Right ventricle myocardium inferior (tissue), 1 donor: ENCODE measurements at regions not wholly inside any gene's neighbourhood (a gene's known extent, or its start where the extent isn't known, plus 50 kb on each side); places are given as distances from the start of the nearest gene placed in this dataset.
A peak's percentile ranks its signal among the peaks of the same experiment; 100 is the strongest.

Experiments used
- ATAC-seq: fragments of 200-7000 bp; cut with Tn5 transposase; one replicate; pipeline ENCODE4 v1.9.1; 2020; ENCODE audit warnings: mild to moderate bottlenecking, moderate library complexity
- DNase-seq: peaks from one replicate; pipeline ENCODE4 v3.0.0; 2021; ENCODE audit errors: missing footprints
- intact Hi-C: fragments of 100-400 bp; cut with DNase I; formaldehyde crosslinking; loops from one replicate; pipeline ENCODE4 v1.11.0; 2022
- donor health status: DM: no; HTN: yes; CAD: no; lungs with severe emphysema.

DNA sequence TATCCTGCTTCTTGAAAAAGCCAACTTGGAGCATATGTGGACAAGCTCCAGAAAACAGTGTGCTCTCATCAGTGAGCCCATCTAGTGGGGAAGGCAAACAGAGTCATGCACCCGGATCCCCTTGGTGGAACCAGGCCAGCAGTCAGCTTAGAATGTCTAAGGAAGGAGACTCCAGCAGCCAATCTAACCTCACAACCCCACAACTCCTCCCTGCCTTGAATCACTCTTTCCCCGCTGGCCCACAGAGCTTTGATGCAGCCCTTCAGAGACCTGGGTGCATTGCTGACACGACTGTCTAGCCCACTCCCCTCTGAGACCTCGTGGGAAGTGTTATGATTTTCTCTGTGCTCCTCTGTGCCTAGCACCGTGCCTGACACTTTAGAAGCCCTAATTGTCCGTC is 623.7 kb downstream of the BNC2 start:
- no peak for DNase-seq
- ATAC-seq: no peak
- intact Hi-C loops: no loop called here

DNA sequence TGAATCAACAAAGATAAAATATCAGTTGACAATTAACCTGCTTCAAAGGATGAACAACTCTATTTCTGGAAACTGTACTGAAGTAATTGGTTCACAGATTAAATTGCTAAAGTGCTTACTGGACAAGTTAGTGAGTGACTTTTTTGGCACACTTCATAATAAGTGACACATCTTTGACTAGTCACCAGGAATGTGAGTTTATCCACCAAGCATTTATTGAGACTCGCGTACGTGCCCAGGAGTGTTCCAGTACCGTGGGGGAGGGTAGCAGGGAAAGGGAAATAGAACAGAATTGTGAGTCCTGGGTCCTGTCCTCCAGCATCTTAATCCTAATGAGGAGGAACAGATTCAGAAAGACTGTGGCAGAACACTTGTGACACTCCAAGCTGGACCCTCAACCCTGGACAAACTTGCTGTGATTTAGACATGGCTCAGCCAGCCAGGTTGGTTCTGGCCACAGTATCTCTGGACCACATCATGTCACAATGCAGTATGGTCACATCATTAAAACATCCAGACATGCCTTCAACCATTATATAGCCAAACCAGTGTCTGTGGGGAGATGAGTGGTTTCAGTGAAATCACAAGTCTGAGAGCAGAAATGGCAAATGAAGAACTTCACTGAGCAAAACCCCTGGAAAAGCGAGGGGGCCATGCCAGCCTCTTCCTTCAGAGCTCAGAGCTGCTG is 623.1 kb downstream of the BNC2 start:
- no peak for DNase-seq
- intact Hi-C loops: no loop called here
- peak; percentile 51 for ATAC-seq

DNA sequence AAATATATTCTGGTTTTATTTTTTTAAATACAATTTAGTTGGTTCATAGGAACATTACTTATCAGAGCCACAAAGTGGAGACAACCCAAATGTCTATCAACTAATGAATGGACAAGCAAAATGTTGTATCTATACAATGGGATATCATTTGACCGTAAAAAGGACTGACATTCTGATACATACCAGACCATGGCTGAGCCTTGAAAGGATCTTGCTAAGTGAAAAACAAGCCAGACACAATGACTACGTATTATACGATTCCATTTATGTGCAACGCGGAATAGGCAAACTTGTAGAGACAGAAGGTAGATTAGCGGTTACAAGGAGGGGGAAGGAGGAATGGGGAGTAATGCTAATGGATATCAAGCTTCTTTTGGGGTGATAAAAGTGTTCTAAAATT is 621.6 kb downstream of the BNC2 start:
- ATAC-seq (no peak), DNase-seq (no peak)
- intact Hi-C loops: no loop called here

DNA sequence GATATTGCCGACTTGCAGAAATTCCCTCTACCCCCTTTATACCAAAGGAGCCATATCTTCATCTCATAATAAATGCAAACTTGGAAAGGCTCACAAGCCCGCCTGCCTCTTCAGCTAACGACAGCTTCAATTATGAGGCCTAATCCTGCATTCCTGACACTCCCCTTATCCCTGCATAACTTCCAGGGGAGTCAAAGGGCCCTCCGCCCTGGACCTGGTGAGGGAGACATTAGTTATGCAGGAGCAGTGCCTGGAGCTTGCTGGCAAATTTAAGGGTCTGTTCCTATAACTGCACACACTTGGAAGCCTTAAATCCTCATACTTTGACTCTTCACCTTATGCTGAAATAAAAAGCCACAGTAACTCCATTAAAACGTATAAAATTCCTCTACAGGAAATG is 617.9 kb downstream of the BNC2 start:
- intact Hi-C loops: no loop called here
- DNase-seq (no peak), ATAC-seq (no peak)

DNA sequence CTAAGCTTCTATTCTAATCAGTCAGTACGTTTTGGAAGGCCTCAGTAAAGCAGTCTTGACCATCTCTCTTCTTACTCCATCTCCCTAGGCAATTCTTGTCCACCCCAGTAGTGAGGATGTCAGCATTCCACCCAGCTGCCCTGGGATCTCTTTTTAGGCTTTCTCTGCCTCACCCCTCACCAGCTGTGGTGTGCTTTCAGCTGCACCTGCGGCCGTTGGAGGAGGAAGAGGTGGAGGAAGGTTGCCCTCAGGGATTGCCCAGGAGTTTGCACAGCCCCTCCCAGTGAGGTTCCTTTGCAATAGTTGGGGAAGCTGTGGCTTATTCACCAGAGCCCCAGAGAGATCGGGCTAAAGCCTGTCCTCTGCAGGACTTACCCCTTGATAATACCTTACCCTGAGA is 615.8 kb downstream of the BNC2 start:
- DNase-seq (no peak), ATAC-seq (no peak)
- intact Hi-C loops: no loop called here

DNA sequence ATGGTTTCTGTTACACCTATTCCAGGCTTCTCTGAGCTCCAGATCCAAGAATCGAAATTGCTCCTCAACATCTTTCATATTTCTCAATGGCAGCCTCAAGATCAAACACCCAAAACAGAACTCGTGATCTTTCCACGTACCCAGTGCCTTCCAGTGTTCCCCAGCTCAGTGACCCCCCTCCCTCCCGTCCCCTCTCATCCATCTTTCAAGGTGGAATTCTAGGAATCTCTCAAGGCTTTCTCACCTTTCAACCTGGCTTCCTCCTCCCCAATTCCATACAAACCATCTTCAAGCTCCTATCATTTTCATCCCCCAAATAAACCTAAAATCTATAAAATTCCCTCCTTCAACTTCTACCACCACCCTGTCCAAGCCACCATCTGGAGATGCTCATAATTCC is 615.3 kb downstream of the BNC2 start:
- intact Hi-C loops: no loop called here
- no peak for ATAC-seq
- no peak for DNase-seq

DNA sequence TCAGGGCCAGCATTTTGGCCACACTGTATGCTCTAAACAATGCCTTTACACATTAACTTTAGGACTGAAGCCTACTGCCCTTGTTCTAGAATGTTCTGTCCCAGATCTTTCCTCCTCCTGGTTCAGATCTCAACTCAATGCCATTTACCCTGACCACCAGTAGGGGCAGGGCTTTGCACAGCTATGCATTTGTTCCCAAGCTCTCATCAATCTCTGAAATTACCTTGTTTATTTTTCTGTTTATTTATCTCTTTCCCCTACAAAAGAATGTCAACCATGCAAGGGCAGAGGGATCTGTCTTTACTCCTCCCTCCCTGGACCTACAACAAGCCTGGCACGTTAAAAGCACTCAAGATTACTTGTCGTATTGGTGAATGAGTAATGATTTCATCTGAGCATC is 612.9 kb downstream of the BNC2 start:
- no peak for DNase-seq
- intact Hi-C loops: no loop called here
- ATAC-seq: peak; percentile 29

DNA sequence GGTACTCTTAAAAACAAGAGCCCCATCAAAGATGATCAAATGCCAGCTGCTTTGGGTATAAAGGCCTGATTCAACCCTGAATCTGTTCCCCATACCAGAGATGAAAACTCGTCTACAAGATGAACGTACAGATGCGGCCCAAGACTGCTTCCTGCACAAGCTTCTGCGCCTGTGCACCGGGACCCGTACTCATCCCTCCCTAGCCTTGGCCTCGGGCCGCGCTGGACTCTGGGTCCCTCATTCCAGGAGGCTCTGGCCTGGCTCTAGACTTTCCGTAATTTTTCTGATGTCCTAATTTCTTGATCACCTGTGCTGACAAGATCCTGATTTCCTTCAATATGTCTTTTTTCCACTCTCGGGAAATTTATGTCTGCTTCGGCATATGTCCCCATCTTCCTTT is 612.3 kb downstream of the BNC2 start:
- DNase-seq (no peak), ATAC-seq (no peak)
- intact Hi-C loops: no loop called here

DNA sequence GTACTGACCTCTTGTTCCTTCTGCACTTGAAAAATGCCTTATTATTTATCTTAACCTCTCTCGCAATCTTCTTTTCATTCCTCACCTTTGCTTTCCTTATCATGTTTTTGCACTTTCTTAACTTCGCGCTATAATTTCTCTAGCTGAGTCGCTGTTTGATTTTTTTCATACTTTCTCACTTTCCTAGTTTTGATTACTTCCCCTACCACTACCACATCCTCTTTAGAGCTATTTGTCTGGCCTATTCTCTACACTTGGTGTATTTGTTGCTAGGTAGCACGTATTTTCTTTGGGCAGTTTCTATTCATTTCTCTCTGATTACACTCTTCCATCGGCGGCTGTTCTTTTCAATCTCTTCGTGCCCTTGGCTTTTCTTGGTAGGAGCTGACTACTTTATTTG is 611.8 kb downstream of the BNC2 start:
- intact Hi-C loops: no loop called here
- no peak for ATAC-seq
- DNase-seq: no peak

DNA sequence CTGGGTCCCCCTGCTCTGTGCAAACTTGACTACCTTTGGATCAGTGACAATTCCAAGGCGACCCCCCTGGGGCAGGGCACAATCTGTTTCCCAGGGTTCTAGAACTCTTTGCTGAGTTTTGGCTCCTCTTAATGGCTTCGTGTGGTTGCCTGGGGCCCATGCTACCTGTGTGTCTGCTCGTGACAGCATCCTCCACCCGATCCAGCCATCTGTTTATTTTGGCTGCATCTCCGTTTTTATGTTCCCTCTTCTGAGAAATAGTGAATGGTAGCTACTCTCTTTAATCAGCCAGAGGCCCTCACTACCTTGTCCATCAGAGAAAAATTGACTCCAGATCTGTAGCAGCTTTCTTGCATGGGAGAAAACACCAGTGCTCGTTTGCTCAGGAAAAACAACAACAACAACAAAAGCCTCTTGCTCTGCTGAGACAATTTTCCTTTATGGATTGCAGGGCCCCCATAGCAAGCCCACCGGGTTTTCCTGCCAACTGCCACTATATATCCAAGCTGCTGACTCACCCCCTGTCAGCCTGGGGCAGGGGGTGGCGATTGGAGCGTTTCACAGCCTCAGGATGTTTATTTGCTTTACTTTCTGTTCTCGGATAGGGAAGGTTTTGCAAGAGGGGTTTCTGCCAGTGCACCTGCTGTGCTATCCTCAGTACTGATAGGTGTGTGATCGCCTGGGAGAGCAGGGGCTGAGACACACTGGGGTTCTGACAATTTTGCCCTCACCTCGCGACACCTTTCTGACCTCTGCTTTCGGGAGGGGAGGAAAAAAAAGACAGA is 607.8 kb downstream of the BNC2 start:
- ATAC-seq (no peak), DNase-seq (no peak)
- intact Hi-C loops: no loop called here

DNA sequence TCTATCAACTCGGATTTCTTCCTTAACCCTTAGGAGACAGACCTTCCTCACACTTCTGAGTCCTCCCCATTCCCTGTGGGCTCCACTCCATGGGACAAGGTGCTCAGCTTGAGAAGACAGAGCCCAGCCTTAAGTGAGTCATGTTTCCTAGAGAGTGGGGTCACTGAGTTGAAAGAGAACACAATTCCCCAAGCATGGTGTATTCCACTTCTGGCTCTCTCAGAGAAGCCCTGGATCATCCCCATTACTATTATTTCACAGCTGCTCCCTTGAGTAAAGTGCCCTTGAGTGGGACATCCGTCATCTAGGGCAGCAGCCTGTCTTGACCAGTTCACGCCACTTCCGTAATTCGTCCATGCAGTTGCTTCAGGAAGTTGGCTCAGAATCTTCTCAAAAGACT is 604.8 kb downstream of the BNC2 start:
- intact Hi-C loops: no loop called here
- ATAC-seq: no peak

DNA sequence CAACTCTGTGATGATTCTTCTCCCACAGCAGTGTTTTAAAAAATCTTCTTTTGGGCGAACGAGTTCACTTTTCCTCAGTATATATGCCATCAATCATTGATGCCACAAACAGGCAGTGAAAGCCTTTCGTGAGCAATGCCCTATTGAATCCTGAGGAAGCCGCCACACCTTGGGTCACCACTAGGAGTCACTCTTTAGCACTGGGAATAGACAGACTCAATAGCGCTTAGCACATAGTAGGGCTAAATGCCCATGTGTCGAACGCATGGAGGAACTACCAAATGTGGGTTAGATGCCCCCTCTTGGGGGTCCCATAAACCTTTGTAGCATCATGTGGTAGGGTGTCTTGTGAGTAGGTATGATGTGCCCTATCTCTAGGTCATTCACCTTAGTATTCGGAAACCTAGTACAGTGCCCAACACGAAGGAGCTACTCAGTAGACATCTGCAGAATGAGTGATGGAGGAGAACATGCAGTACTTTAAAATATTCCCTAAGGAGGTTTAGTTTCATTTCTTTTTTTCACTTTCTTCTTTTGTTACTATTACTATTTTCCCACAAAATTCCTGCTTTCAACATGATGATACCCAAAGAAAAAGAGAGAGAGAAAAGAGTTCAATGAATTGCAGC is 603.7 kb downstream of the BNC2 start:
- DNase-seq (no peak), ATAC-seq (no peak)
- intact Hi-C loops: no loop called here

More for the DNA sequence above, 604.8 kb downstream of the BNC2 start:
- DNase-seq: no peak

DNA sequence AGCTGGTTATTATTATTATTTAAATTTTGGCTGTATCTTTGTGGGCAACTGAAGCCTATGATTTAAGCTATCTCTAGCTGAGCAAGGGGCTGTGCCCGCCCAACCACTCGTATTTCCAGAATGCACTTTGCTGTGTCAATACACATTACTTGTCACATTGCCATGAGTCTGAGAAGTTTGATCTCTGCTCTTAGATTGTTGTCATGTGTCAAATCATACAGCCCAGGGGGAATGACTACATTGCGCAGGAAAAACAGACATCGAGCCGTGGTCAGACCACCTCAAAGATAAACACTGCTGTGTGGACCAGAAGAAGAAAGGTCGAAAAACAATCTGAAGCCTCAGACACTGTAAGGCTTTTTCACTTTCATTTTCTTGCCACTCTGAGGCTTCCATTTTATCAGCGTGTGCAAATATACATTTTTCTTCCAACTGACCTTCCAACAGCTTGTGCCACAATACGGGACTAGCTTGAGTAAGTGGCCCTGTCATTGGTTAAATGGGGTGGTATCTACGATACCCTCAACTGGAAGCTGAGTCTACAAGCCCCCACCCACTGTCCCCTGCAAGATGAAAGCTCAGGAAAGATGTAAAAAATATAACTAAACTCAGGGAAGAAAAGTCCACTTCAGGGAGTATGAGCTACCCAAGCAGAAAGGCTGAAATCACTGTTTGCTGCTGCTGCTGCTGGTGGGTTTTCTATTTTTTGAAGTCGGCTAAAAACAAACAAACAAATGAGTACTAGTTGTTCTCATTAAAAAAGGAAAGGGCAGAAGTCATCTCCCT is 603.0 kb downstream of the BNC2 start:
- DNase-seq (no peak), ATAC-seq (no peak)
- intact Hi-C loops: no loop called here

DNA sequence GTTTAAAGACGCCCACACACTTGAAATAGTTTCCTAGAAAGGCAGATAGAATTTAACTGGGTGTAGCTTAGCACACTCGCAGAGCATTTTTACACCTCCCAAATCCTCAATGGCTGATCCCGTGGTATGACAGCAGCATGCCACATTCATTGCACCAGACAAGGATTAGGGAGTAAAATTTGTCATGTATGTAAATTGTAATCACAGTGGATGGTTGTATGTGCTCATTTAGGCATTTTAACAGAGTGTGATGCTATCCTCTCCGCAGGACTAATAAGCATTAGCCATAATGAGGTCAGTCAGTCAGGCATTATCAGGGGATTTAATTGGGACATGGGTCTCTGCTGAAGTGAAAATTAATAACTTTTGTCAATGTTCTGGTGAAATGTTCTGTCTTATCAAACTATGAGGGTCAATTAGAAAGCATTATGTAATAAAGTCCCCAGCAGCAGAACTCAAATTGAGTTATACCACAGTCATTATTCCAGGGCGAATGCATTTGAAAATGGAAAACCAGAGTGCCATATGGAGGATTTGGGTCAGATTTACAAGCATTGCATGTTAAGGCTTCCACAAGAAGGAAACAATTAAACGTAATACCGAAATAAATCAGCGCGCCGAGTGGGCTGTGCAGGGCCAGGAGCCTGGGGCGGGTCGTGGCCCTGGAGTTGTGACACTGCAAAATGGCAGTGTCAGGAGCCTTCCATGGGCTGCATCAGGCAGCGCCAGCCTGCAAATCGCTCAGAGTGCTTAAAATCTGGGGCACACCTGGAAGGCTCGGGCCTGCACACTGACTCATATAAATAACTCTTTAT is 602.2 kb downstream of the BNC2 start:
- ATAC-seq: no peak
- DNase-seq: no peak
- intact Hi-C loops: no loop called here

DNA sequence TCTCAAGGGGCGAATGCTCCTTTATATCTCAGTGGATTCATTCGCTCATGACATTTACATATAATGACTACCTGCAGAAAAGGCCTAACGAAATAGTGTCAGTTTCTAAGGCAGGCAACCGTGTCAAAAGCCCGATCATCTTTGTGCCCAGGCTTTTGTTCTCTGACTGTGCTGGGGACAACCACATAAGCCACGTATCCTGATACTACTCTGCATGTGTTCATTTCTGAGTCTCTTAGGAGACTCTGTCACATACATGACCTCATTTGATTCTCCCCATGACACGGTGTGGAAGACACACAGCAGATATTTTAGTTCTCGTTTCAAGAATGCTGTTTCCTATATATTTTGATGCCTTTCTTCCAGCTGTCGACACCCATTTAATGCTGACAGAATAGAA is 598.5 kb downstream of the BNC2 start:
- intact Hi-C loops: no loop called here
- DNase-seq (no peak), ATAC-seq (no peak)

DNA sequence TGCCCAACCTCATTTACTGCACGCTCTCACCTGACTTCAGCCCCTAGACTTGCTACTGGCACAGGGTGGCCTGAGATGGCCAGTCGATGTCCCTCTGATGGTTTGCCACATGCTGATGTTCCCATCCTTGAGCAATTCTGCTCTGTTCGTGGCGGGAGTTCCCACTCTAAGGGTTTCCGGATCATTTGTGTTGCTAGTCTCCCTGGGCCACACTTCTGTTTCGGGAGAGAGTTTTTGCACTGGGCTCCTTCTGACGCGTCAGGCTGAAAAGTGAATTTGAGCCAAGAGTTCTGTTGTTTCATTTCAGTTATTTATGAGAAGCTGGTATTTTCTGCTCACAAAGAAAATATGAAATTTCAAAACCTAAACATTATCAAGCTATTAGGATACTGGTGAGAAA is 597.7 kb downstream of the BNC2 start:
- ATAC-seq: peak; percentile 56
- intact Hi-C loops: no loop called here
- DNase-seq: no peak

DNA sequence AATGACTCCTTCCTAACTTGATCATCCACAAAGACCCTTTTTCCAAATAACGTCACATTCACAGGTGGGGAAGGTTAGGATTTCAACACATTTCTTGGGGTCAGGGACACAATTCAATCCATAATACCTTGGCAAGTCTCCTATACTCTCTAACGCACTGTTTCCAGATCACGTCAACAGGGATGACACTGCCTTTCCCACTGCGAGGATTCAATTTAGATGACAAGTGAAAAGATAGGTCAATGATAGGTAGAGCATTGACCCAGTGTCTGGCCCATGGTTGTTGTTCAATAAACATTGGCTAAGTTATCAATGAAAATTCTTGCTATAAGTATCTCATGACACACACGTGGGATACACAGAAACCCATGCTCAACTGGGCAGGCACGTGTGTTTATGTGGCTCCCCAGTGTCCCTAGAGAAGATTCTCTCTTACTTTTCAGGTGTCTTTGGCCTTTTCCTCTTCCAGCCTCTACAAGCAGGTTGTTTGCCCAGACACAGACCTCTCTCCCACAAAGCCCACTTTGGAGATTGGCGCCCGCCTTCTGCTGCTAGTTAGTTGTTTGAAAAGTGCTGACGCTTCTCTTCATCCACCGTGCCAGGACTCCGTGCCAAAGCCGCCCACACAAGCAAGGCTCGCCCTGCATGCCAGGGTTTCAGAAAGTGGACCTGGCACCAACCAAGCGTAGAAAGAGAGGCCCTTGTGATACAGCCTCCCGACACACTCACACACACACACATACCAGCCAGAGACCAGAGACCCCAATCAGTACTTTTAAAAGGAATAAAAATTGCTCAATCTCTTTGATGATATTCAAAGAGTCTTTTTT is 594.5 kb downstream of the BNC2 start:
- peak; percentile 70 for DNase-seq
- intact Hi-C loops: no loop called here
- no peak for ATAC-seq

DNA sequence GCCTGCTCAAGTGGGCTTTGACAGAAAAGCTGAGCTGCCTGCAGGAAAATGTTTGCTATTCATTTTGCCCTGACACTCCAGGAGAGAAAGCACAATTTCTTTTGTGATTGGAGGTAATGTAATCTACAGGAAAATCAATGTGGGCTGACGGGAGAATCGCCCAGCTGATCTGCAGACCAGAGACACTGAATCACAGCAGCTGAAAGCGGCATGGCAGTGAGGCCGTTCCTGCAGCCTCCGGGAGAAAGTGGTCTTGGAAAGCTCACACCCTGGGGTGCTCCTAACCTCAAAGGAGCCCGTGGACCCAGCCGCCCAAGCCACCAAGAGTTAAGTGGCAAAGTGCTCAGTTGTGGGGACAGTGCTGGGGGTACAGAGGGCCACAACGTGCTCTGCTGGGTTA is 593.6 kb downstream of the BNC2 start:
- DNase-seq: no peak
- intact Hi-C loops: no loop called here
- ATAC-seq: no peak
